ENCODE measurements at regions not wholly inside any gene's neighbourhood (a gene's known extent, or its start where the extent isn't known, plus 50 kb on each side); places are given as distances from the start of the nearest gene placed in this dataset.
"Not testable (repeated sequence)": the region's sequence is repeated elsewhere in the genome, so short reads cannot be mapped to it uniquely, and the experiment has no call there.

- no peak for TF ChIP-seq CTCF (conservative IDR thresholded peaks at IDR 0.05; ENCODE audit: control insufficient read depth, insufficient read depth, low read depth, low read length)
- no peak overlapping the region for H3K4me3 ChIP-seq (ENCODE audit: control insufficient read depth, low read depth, low read length)
These were observed 765.2 kb downstream of the SLITRK1 start for GRCh38 chr13:83117046-83117445.

DNA sequence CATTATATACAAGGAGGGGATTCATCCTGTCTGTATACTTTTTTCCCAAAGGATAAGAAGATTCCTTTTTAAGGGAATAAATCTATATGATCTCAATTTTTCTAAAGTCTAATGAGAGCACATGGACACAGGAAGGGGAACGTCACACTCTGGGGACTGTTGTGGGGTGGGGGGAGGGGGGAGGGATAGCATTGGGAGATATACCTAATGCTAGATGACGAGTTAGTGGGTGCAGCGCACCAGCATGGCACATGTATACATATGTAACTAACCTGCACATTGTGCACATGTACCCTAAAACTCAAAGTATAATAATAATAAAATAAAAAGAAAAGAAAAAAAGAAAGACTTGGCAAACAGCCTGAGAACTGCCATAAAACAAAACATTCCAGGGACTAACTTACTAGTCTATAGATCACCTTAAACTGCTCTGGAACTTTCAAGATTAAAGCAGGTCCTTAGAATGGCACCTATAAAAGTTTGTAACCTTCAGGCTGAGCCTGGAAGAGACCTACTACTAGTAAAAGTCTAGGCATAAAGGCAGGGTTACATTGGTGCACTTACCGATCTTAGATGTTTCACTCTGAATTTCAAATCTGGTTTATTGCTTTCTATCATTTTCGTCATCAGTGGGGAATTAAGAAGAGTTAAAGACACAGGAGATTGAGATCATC is 780.6 kb downstream of the SLITRK1 start:
- H3K4me3 ChIP-seq (ENCODE audit: control insufficient read depth, low read depth, low read length); DNase-seq (ENCODE audit: low read depth): not testable (repeated sequence)

More at GRCh38 chr13:83117046-83117445, 765.2 kb downstream of the SLITRK1 start:
- DNase-seq (ENCODE audit: low read depth) = no peak

DNA sequence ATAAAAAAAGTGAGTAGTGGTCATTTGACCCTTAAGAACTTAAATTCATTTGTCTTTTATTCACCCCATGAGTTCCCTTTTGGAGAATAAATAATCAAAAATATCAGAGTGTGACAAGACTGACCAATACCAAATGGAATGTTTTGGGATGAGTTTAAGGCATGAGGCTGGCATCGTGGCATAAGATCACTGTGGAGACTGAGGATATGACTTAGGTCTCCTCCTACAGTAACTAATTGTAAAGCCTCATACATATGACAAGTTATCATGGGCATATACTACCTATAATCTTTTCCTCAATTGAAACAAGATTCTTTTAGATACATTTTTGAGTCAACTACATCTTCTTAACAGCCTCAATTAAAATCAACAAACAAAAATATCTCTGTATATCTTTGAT is 782.0 kb downstream of the SLITRK1 start:
- no peak for DNase-seq (ENCODE audit: low read depth)
- no peak for TF ChIP-seq CTCF (conservative IDR thresholded peaks at IDR 0.05; ENCODE audit: control insufficient read depth, insufficient read depth, low read depth, low read length)
- no peak overlapping the region for H3K4me3 ChIP-seq (ENCODE audit: control insufficient read depth, low read depth, low read length)

GRCh38 chr13:83088858-83089257 is 793.4 kb downstream of the SLITRK1 start:
- H3K4me3 ChIP-seq (ENCODE audit: control insufficient read depth, low read depth, low read length) = no peak overlapping the region
- DNase-seq (ENCODE audit: low read depth) = no peak
- TF ChIP-seq CTCF (conservative IDR thresholded peaks at IDR 0.05; ENCODE audit: control insufficient read depth, insufficient read depth, low read depth, low read length) = no peak

- no peak overlapping the region for H3K4me3 ChIP-seq (ENCODE audit: control insufficient read depth, low read depth, low read length)
- no peak for TF ChIP-seq CTCF (conservative IDR thresholded peaks at IDR 0.05; ENCODE audit: control insufficient read depth, insufficient read depth, low read depth, low read length)
- no peak for DNase-seq (ENCODE audit: low read depth)
These were observed 795.3 kb downstream of the SLITRK1 start for GRCh38 chr13:83086948-83087347.

DNA sequence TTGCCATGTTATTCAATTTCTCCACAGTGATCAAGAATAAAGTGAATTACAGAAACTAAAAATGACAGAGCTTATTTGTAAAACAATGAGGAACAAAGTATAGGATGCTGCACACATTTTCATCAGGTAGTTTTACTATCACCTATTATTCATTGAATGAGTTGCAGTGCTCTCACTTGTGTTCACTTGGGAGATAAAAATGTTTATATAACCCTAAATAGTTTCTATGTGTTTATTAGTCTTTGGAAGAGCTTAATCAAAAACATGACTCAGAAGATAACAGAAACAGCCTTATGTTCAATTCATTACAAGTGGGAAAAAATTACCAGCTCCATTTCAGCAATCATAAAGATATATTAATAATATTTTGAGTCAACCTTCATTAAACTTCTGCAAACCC is 796.2 kb downstream of the SLITRK1 start:
- TF ChIP-seq CTCF (conservative IDR thresholded peaks at IDR 0.05; ENCODE audit: control insufficient read depth, insufficient read depth, low read depth, low read length) = no peak
- no peak for DNase-seq (ENCODE audit: low read depth)
- no peak overlapping the region for H3K4me3 ChIP-seq (ENCODE audit: control insufficient read depth, low read depth, low read length)

- no peak overlapping the region for H3K4me3 ChIP-seq (ENCODE audit: control insufficient read depth, low read depth, low read length)
- TF ChIP-seq CTCF (conservative IDR thresholded peaks at IDR 0.05; ENCODE audit: control insufficient read depth, insufficient read depth, low read depth, low read length) = no peak
- DNase-seq (ENCODE audit: low read depth) = peak; percentile 54
These were observed 796.9 kb downstream of the SLITRK1 start for GRCh38 chr13:83085186-83085900.

Measured in fibroblast of mammary gland (primary cell).